ENCODE measurements at regions not wholly inside any gene's neighbourhood (a gene's known extent, or its start where the extent isn't known, plus 50 kb on each side); places are given as distances from the start of the nearest gene placed in this dataset.

- H3K4me1 ChIP-seq (ENCODE audit: control insufficient read depth in 2 of 2, insufficient read depth in 2 of 2, low read length in 2 of 2) = no peaks in the 10 kb centered on the region
- 92% methylated on average over 6 of the region's 6 CpGs for WGBS
These were observed 122.7 kb upstream of the SPDL1 start for GRCh38 chr5:169460896-169461295.

GRCh38 chr5:169460123-169460522, 123.5 kb upstream of the SPDL1 start:
- H3K4me1 ChIP-seq (ENCODE audit: control insufficient read depth in 2 of 2, insufficient read depth in 2 of 2, low read length in 2 of 2) = no peaks in the 10 kb centered on the region
- no peak overlapping the region for H3K27ac ChIP-seq (ENCODE audit: low read depth in 1 of 2, low read length in 1 of 2)
- no peaks in the 10 kb centered on the region for H3K9me3 ChIP-seq (ENCODE audit: control insufficient read depth in 2 of 2, insufficient read depth in 1 of 2, low read length in 1 of 2)
- H3K27me3 ChIP-seq (ENCODE audit: control insufficient read depth in 2 of 2, insufficient read depth in 1 of 2, low read length in 1 of 2) = no peaks in the 10 kb centered on the region
- no peak for DNase-seq (ENCODE audit: low read depth in 6 of 9, low spot score in 9 of 9)
- no peaks in the 10 kb centered on the region for H3K36me3 ChIP-seq (ENCODE audit: control insufficient read depth in 2 of 2, insufficient read depth in 2 of 2, low read length in 1 of 2)
- no peak overlapping the region for H3K4me3 ChIP-seq (ENCODE audit: low read length in 2 of 2)
- 97% methylated on average over 1 of the region's 1 CpG for WGBS

More at GRCh38 chr5:169460896-169461295, 122.7 kb upstream of the SPDL1 start:
- no peaks in the 10 kb centered on the region for H3K36me3 ChIP-seq (ENCODE audit: control insufficient read depth in 2 of 2, insufficient read depth in 2 of 2, low read length in 1 of 2)
- no peaks in the 10 kb centered on the region for H3K9me3 ChIP-seq (ENCODE audit: control insufficient read depth in 2 of 2, insufficient read depth in 1 of 2, low read length in 1 of 2)
- DNase-seq (ENCODE audit: low read depth in 6 of 9, low spot score in 9 of 9) = no peak
- H3K27me3 ChIP-seq (ENCODE audit: control insufficient read depth in 2 of 2, insufficient read depth in 1 of 2, low read length in 1 of 2) = no peaks in the 10 kb centered on the region
- H3K27ac ChIP-seq (ENCODE audit: low read depth in 1 of 2, low read length in 1 of 2) = no peak overlapping the region
- H3K4me3 ChIP-seq (ENCODE audit: low read length in 2 of 2) = no peak overlapping the region

GRCh38 chr5:169458221-169458620, 125.4 kb upstream of the SPDL1 start:
- no peaks in the 10 kb centered on the region for H3K36me3 ChIP-seq (ENCODE audit: control insufficient read depth in 2 of 2, insufficient read depth in 2 of 2, low read length in 1 of 2)
- no peak for DNase-seq (ENCODE audit: low read depth in 6 of 9, low spot score in 9 of 9)

GRCh38 chr5:169450464-169450863, 133.1 kb upstream of the SPDL1 start:
- Histone ChIP-seq H3K27me3 (ENCODE audit: control insufficient read depth in 2 of 2, insufficient read depth in 1 of 2, low read length in 1 of 2) (no peaks in the 10 kb centered on the region), H3K9me3 (ENCODE audit: control insufficient read depth in 2 of 2, insufficient read depth in 1 of 2, low read length in 1 of 2) (no peaks in the 10 kb centered on the region), H3K27ac (ENCODE audit: low read depth in 1 of 2, low read length in 1 of 2) (no peak overlapping the region), H3K4me3 (ENCODE audit: low read length in 2 of 2) (no peak overlapping the region), H3K4me1 (ENCODE audit: control insufficient read depth in 2 of 2, insufficient read depth in 2 of 2, low read length in 2 of 2) (no peaks in the 10 kb centered on the region), H3K36me3 (ENCODE audit: control insufficient read depth in 2 of 2, insufficient read depth in 2 of 2, low read length in 1 of 2) (no peaks in the 10 kb centered on the region)
- no peak for DNase-seq (ENCODE audit: low read depth in 6 of 9, low spot score in 9 of 9)
- WGBS = 81% methylated on average over 1 of the region's 1 CpG

More at GRCh38 chr5:169458221-169458620, 125.4 kb upstream of the SPDL1 start:
- Histone ChIP-seq H3K4me1 (ENCODE audit: control insufficient read depth in 2 of 2, insufficient read depth in 2 of 2, low read length in 2 of 2) (no peaks in the 10 kb centered on the region), H3K27ac (ENCODE audit: low read depth in 1 of 2, low read length in 1 of 2) (no peak overlapping the region), H3K9me3 (ENCODE audit: control insufficient read depth in 2 of 2, insufficient read depth in 1 of 2, low read length in 1 of 2) (no peaks in the 10 kb centered on the region), H3K4me3 (ENCODE audit: low read length in 2 of 2) (no peak overlapping the region), H3K27me3 (ENCODE audit: control insufficient read depth in 2 of 2, insufficient read depth in 1 of 2, low read length in 1 of 2) (no peaks in the 10 kb centered on the region)
- 73% methylated on average over 5 of the region's 5 CpGs for WGBS

- no peak for DNase-seq (ENCODE audit: low read depth in 6 of 9, low spot score in 9 of 9)
- 98% methylated on average over 6 of the region's 6 CpGs for WGBS
- Histone ChIP-seq H3K4me1 (ENCODE audit: control insufficient read depth in 2 of 2, insufficient read depth in 2 of 2, low read length in 2 of 2) (no peaks in the 10 kb centered on the region), H3K27ac (ENCODE audit: low read depth in 1 of 2, low read length in 1 of 2) (no peak overlapping the region), H3K9me3 (ENCODE audit: control insufficient read depth in 2 of 2, insufficient read depth in 1 of 2, low read length in 1 of 2) (no peaks in the 10 kb centered on the region), H3K4me3 (ENCODE audit: low read length in 2 of 2) (no peak overlapping the region), H3K27me3 (ENCODE audit: control insufficient read depth in 2 of 2, insufficient read depth in 1 of 2, low read length in 1 of 2) (no peaks in the 10 kb centered on the region), H3K36me3 (ENCODE audit: control insufficient read depth in 2 of 2, insufficient read depth in 2 of 2, low read length in 1 of 2) (no peaks in the 10 kb centered on the region)
These were observed 134.7 kb upstream of the SPDL1 start for GRCh38 chr5:169448826-169449225.

- DNase-seq (ENCODE audit: low read depth in 6 of 9, low spot score in 9 of 9) = no peak
- H3K4me1 ChIP-seq (ENCODE audit: control insufficient read depth in 2 of 2, insufficient read depth in 2 of 2, low read length in 2 of 2) = no peaks in the 10 kb centered on the region
- WGBS = 92% methylated on average over 2 of the region's 2 CpGs
- H3K4me3 ChIP-seq (ENCODE audit: low read length in 2 of 2) = no peak overlapping the region
- no peaks in the 10 kb centered on the region for H3K9me3 ChIP-seq (ENCODE audit: control insufficient read depth in 2 of 2, insufficient read depth in 1 of 2, low read length in 1 of 2)
- H3K27me3 ChIP-seq (ENCODE audit: control insufficient read depth in 2 of 2, insufficient read depth in 1 of 2, low read length in 1 of 2) = no peaks in the 10 kb centered on the region
- no peaks in the 10 kb centered on the region for H3K36me3 ChIP-seq (ENCODE audit: control insufficient read depth in 2 of 2, insufficient read depth in 2 of 2, low read length in 1 of 2)
- no peak overlapping the region for H3K27ac ChIP-seq (ENCODE audit: low read depth in 1 of 2, low read length in 1 of 2)
These were observed 138.4 kb upstream of the SPDL1 start for GRCh38 chr5:169445191-169445590.

GRCh38 chr5:169442913-169443784, 140.4 kb upstream of the SPDL1 start:
- WGBS = 86% methylated on average over 9 of the region's 9 CpGs
- Histone ChIP-seq H3K27ac (ENCODE audit: low read depth in 1 of 2, low read length in 1 of 2) (no peak overlapping the region), H3K27me3 (ENCODE audit: control insufficient read depth in 2 of 2, insufficient read depth in 1 of 2, low read length in 1 of 2) (no peaks in the 10 kb centered on the region), H3K4me3 (ENCODE audit: low read length in 2 of 2) (no peak overlapping the region), H3K4me1 (ENCODE audit: control insufficient read depth in 2 of 2, insufficient read depth in 2 of 2, low read length in 2 of 2) (no peaks in the 10 kb centered on the region), H3K9me3 (ENCODE audit: control insufficient read depth in 2 of 2, insufficient read depth in 1 of 2, low read length in 1 of 2) (no peaks in the 10 kb centered on the region), H3K36me3 (ENCODE audit: control insufficient read depth in 2 of 2, insufficient read depth in 2 of 2, low read length in 1 of 2) (no peaks in the 10 kb centered on the region)
- no peak for DNase-seq (ENCODE audit: low read depth in 6 of 9, low spot score in 9 of 9)

- Histone ChIP-seq H3K27me3 (ENCODE audit: control insufficient read depth in 2 of 2, insufficient read depth in 1 of 2, low read length in 1 of 2) (no peaks in the 10 kb centered on the region), H3K4me1 (ENCODE audit: control insufficient read depth in 2 of 2, insufficient read depth in 2 of 2, low read length in 2 of 2) (no peaks in the 10 kb centered on the region), H3K9me3 (ENCODE audit: control insufficient read depth in 2 of 2, insufficient read depth in 1 of 2, low read length in 1 of 2) (no peaks in the 10 kb centered on the region), H3K27ac (ENCODE audit: low read depth in 1 of 2, low read length in 1 of 2) (no peak overlapping the region), H3K4me3 (ENCODE audit: low read length in 2 of 2) (no peak overlapping the region), H3K36me3 (ENCODE audit: control insufficient read depth in 2 of 2, insufficient read depth in 2 of 2, low read length in 1 of 2) (no peaks in the 10 kb centered on the region)
- WGBS = 88% methylated on average over 2 of the region's 2 CpGs
- DNase-seq (ENCODE audit: low read depth in 6 of 9, low spot score in 9 of 9) = no peak
These were observed 141.1 kb upstream of the SPDL1 start for GRCh38 chr5:169442403-169442874.

GRCh38 chr5:169440107-169440705, 139.3 kb upstream of the SLIT3 start:
- DNase-seq (ENCODE audit: low read depth in 6 of 9, low spot score in 9 of 9) = no peak
- H3K27ac ChIP-seq (ENCODE audit: low read depth in 1 of 2, low read length in 1 of 2) = no peak overlapping the region
- WGBS = 75% methylated on average over 3 of the region's 3 CpGs
- H3K36me3 ChIP-seq (ENCODE audit: control insufficient read depth in 2 of 2, insufficient read depth in 2 of 2, low read length in 1 of 2) = no peaks in the 10 kb centered on the region
- no peak overlapping the region for H3K4me3 ChIP-seq (ENCODE audit: low read length in 2 of 2)
- H3K9me3 ChIP-seq (ENCODE audit: control insufficient read depth in 2 of 2, insufficient read depth in 1 of 2, low read length in 1 of 2) = no peaks in the 10 kb centered on the region
- H3K4me1 ChIP-seq (ENCODE audit: control insufficient read depth in 2 of 2, insufficient read depth in 2 of 2, low read length in 2 of 2) = no peaks in the 10 kb centered on the region
- H3K27me3 ChIP-seq (ENCODE audit: control insufficient read depth in 2 of 2, insufficient read depth in 1 of 2, low read length in 1 of 2) = no peaks in the 10 kb centered on the region

All from thymus (tissue), 11 donors.